SK-N-SH (cell line): ENCODE measurements at regions not wholly inside any gene's neighbourhood (a gene's known extent, or its start where the extent isn't known, plus 50 kb on each side); places are given as distances from the start of the nearest gene placed in this dataset.

ENCODE experiments used
- FOSL2 ChIP-seq: IDR thresholded peaks from 2 replicates; pipeline ENCODE4 v1.4.0; 2012; ENCODE audit warnings: low read depth, mild to moderate bottlenecking, moderate library complexity, borderline replicate concordance
- NRF1 ChIP-seq: IDR thresholded peaks from 2 replicates; pipeline ENCODE4 v1.6.1; 2012; ENCODE audit warnings: low read depth, mild to moderate bottlenecking, low read length
- POLR2AphosphoS5 ChIP-seq: IDR thresholded peaks from 2 replicates; pipeline ENCODE4 v1.6.1; 2012; ENCODE audit warnings: low read depth, low read length
- RAD21 ChIP-seq: IDR thresholded peaks from 2 replicates; pipeline ENCODE4 v1.6.1; 2012; ENCODE audit warnings: mild to moderate bottlenecking, low read length
- TF ChIP-seq, protein P1 (sequence below): fragments of 200-600 bp; sonication (generic); IDR thresholded peaks from 2 replicates; pipeline ENCODE4 v1.6.1; 2017; ENCODE audit warnings: antibody characterized with exemption, mild to moderate bottlenecking, moderate library complexity
- TF ChIP-seq, protein P2 (sequence below): IDR thresholded peaks from 2 replicates; pipeline ENCODE4 v1.4.0; 2012; ENCODE audit warnings: low read depth, borderline replicate concordance

DNA sequence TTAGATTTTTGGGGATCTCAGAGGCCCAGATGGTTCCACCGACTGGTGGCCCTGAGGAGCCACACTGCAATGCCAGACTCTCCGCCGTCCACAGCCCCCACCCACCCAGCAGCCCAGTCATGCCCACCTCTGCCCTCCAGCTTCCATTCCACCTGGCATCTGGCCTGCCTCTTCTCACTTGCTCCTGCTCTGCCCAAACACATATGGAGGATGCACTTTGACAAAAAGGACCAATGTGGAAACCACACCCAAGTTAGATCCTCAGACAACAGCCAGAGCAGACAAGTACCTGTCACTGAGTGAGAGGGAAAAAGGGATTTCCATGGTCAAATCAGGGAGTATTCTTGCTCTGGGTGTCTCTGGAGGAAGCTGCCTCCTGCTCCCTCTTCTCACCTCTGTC, 120.6 kb upstream of the NXT1 start:
- TF ChIP-seq NRF1 = no peak
- no peak for TF ChIP-seq POLR2AphosphoS5
- TF ChIP-seq, protein P1, sequence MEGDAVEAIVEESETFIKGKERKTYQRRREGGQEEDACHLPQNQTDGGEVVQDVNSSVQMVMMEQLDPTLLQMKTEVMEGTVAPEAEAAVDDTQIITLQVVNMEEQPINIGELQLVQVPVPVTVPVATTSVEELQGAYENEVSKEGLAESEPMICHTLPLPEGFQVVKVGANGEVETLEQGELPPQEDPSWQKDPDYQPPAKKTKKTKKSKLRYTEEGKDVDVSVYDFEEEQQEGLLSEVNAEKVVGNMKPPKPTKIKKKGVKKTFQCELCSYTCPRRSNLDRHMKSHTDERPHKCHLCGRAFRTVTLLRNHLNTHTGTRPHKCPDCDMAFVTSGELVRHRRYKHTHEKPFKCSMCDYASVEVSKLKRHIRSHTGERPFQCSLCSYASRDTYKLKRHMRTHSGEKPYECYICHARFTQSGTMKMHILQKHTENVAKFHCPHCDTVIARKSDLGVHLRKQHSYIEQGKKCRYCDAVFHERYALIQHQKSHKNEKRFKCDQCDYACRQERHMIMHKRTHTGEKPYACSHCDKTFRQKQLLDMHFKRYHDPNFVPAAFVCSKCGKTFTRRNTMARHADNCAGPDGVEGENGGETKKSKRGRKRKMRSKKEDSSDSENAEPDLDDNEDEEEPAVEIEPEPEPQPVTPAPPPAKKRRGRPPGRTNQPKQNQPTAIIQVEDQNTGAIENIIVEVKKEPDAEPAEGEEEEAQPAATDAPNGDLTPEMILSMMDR = no peak
- TF ChIP-seq FOSL2 = no peak
- TF ChIP-seq, protein P2, sequence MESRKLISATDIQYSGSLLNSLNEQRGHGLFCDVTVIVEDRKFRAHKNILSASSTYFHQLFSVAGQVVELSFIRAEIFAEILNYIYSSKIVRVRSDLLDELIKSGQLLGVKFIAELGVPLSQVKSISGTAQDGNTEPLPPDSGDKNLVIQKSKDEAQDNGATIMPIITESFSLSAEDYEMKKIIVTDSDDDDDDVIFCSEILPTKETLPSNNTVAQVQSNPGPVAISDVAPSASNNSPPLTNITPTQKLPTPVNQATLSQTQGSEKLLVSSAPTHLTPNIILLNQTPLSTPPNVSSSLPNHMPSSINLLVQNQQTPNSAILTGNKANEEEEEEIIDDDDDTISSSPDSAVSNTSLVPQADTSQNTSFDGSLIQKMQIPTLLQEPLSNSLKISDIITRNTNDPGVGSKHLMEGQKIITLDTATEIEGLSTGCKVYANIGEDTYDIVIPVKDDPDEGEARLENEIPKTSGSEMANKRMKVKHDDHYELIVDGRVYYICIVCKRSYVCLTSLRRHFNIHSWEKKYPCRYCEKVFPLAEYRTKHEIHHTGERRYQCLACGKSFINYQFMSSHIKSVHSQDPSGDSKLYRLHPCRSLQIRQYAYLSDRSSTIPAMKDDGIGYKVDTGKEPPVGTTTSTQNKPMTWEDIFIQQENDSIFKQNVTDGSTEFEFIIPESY = no peak
- TF ChIP-seq RAD21 = no peak
